Astrocyte (in vitro differentiated cells and primary cell): ENCODE measurements at regions not wholly inside any gene's neighbourhood (a gene's known extent, or its start where the extent isn't known, plus 50 kb on each side); places are given as distances from the start of the nearest gene placed in this dataset.
"Not testable (repeated sequence)": the region's sequence is repeated elsewhere in the genome, so short reads cannot be mapped to it uniquely, and the experiment has no call there.

ENCODE experiments used
- DNase-seq: peaks from one replicate; pipeline ENCODE4 v3.0.0-alpha.2; 2010; ENCODE audit warnings: low read depth
- FAIRE-seq: peaks from 2 replicates; lab custom pipeline; 2011; peaks lifted over from hg19 to GRCh38; lab: Jason Lieb, UNC
- H2AFZ ChIP-seq: 2 replicates; pipeline ENCODE4 v1.6.0; 2012; ENCODE audit warnings: low read depth, low read length, inconsistent platforms
- H3K27ac ChIP-seq: 2 replicates; pipeline ENCODE4 v1.5.1; 2011; ENCODE audit warnings: low read depth, low read length, inconsistent platforms
- H3K27me3 ChIP-seq: 2 replicates; pipeline ENCODE4 v1.6.0; 2011; ENCODE audit warnings: low read length, inconsistent platforms; ENCODE audit not compliant: insufficient read depth
- H3K36me3 ChIP-seq: 2 replicates; pipeline ENCODE4 v1.5.1; 2011; ENCODE audit warnings: low read length, inconsistent platforms; ENCODE audit not compliant: insufficient read depth
- H3K4me1 ChIP-seq: 2 replicates; pipeline ENCODE4 v1.5.1; 2011; ENCODE audit warnings: low read length, inconsistent platforms; ENCODE audit not compliant: insufficient read depth
- H3K4me2 ChIP-seq: 2 replicates; pipeline ENCODE4 v1.6.0; 2012; ENCODE audit warnings: low read length, inconsistent platforms
- H3K4me3 ChIP-seq: 2 replicates; pipeline ENCODE4 v1.5.1; 2011; ENCODE audit warnings: low read depth, mild to moderate bottlenecking, low read length, inconsistent platforms; ENCODE audit not compliant: insufficient read depth
- H3K79me2 ChIP-seq: 2 replicates; pipeline ENCODE4 v1.6.0; 2012; ENCODE audit warnings: mild to moderate bottlenecking, low read length, inconsistent platforms; ENCODE audit not compliant: insufficient read depth
- H3K9ac ChIP-seq: 2 replicates; pipeline ENCODE4 v1.6.0; 2012; ENCODE audit warnings: mild to moderate bottlenecking, low read length, inconsistent platforms
- H3K9me3 ChIP-seq: 2 replicates; pipeline ENCODE4 v1.5.1; 2012; ENCODE audit warnings: low read depth, mild to moderate bottlenecking, low read length, inconsistent platforms; ENCODE audit not compliant: insufficient read depth
- H4K20me1 ChIP-seq: 2 replicates; pipeline ENCODE4 v1.6.0; 2012; ENCODE audit warnings: low read length, inconsistent platforms; ENCODE audit not compliant: insufficient read depth
- H3K27ac Mint-ChIP-seq: one replicate; pipeline ENCODE4 v1.8.0; 2021; ENCODE audit warnings: mild to moderate bottlenecking, mixed read lengths; ENCODE audit not compliant: unreplicated experiment
- H3K27me3 Mint-ChIP-seq: one replicate; pipeline ENCODE4 v1.8.0; 2021; ENCODE audit warnings: low read depth, mixed read lengths; ENCODE audit not compliant: unreplicated experiment
- H3K36me3 Mint-ChIP-seq: one replicate; pipeline ENCODE4 v1.8.0; 2021; ENCODE audit warnings: low read depth, mixed read lengths; ENCODE audit not compliant: unreplicated experiment
- H3K4me1 Mint-ChIP-seq: one replicate; pipeline ENCODE4 v1.8.0; 2021; ENCODE audit warnings: low read depth, mixed read lengths; ENCODE audit not compliant: unreplicated experiment
- H3K4me3 Mint-ChIP-seq: one replicate; pipeline ENCODE4 v1.8.0; 2021; ENCODE audit warnings: mild to moderate bottlenecking, moderate library complexity, mixed read lengths; ENCODE audit not compliant: unreplicated experiment
- H3K9me3 Mint-ChIP-seq: one replicate; pipeline ENCODE4 v1.8.0; 2021; ENCODE audit warnings: mild to moderate bottlenecking, mixed read lengths; ENCODE audit not compliant: unreplicated experiment
- CTCF ChIP-seq: IDR thresholded peaks from 2 replicates; pipeline ENCODE4 v1.5.1; 2011; ENCODE audit warnings: low read depth, mild to moderate bottlenecking, inconsistent platforms, low read length, moderate library complexity; ENCODE audit not compliant: insufficient read depth
- EZH2 ChIP-seq: IDR thresholded peaks from 2 replicates; pipeline ENCODE4 v1.6.1; 2012; ENCODE audit warnings: mild to moderate bottlenecking, low read length, inconsistent platforms; ENCODE audit not compliant: insufficient read depth

GRCh38 chr1:245070836-245071615 is 83.8 kb upstream of the KIF26B start:
- H3K9me3 Mint-ChIP-seq, result peaks cover 5% of the 10 kb centered on the region
- no peaks in the 10 kb centered on the region for H3K9me3 ChIP-seq
- H3K27ac Mint-ChIP-seq, result no peak overlapping the region
- FAIRE-seq, result no peak
- no peak for TF ChIP-seq EZH2
- TF ChIP-seq CTCF, result no peak
- no peak overlapping the region for H3K4me3 Mint-ChIP-seq
- H3K27ac ChIP-seq, result no peak overlapping the region
- H3K4me1 Mint-ChIP-seq, result peaks cover 7% of the 10 kb centered on the region
- H3K36me3 ChIP-seq, result no peaks in the 10 kb centered on the region
- H3K4me1 ChIP-seq, result peaks cover 6% of the 10 kb centered on the region
- no peaks in the 10 kb centered on the region for H3K27me3 Mint-ChIP-seq
- no peak for DNase-seq
- no peak overlapping the region for H3K9ac ChIP-seq
- no peaks in the 10 kb centered on the region for H3K27me3 ChIP-seq
- H3K4me3 ChIP-seq, result no peak overlapping the region
- H3K4me2 ChIP-seq, result no peak overlapping the region
- H2AFZ ChIP-seq, result no peak overlapping the region
- no peaks in the 10 kb centered on the region for H3K79me2 ChIP-seq
- H3K36me3 Mint-ChIP-seq, result peaks cover 11% of the 10 kb centered on the region
- H4K20me1 ChIP-seq, result no peaks in the 10 kb centered on the region

- Histone ChIP-seq H3K4me2 (no peak overlapping the region), H3K27ac (no peak overlapping the region), H3K27me3 (no peaks in the 10 kb centered on the region), H3K36me3 (no peaks in the 10 kb centered on the region), H3K9ac (no peak overlapping the region), H2AFZ (no peak overlapping the region), H3K9me3 (no peaks in the 10 kb centered on the region), H3K4me3 (no peak overlapping the region), H3K79me2 (no peaks in the 10 kb centered on the region), H3K4me1 (no peaks in the 10 kb centered on the region), H4K20me1 (no peaks in the 10 kb centered on the region)
- DNase-seq, result peak; percentile 61
- Mint-ChIP-seq H3K4me3 (no peak overlapping the region), H3K27me3 (no peaks in the 10 kb centered on the region), H3K27ac (no peak overlapping the region), H3K4me1 (no peaks in the 10 kb centered on the region), H3K36me3 (peaks cover 9% of the 10 kb centered on the region), H3K9me3 (peaks cover 5% of the 10 kb centered on the region)
- no peak for TF ChIP-seq EZH2
- no peak for TF ChIP-seq CTCF
- FAIRE-seq, result no peak
These were observed 87.5 kb upstream of the KIF26B start for GRCh38 chr1:245067257-245067656.

GRCh38 chr1:245062741-245063305 is 92.0 kb upstream of the KIF26B start:
- Histone ChIP-seq H3K27me3 (no peaks in the 10 kb centered on the region), H3K4me2 (no peak overlapping the region), H3K79me2 (no peaks in the 10 kb centered on the region), H3K36me3 (no peaks in the 10 kb centered on the region), H3K9me3 (no peaks in the 10 kb centered on the region), H3K27ac (no peak overlapping the region), H3K9ac (no peak overlapping the region), H3K4me1 (no peaks in the 10 kb centered on the region), H4K20me1 (no peaks in the 10 kb centered on the region), H3K4me3 (no peak overlapping the region), H2AFZ (no peak overlapping the region)
- FAIRE-seq (no peak), DNase-seq (no peak)
- Mint-ChIP-seq H3K27ac (no peak overlapping the region), H3K4me1 (peaks cover 6% of the 10 kb centered on the region), H3K27me3 (no peaks in the 10 kb centered on the region), H3K4me3 (no peak overlapping the region), H3K9me3 (no peaks in the 10 kb centered on the region), H3K36me3 (peaks cover 3% of the 10 kb centered on the region)
- TF ChIP-seq CTCF (no peak), EZH2 (no peak)

- H3K4me3 ChIP-seq, H4K20me1 ChIP-seq, H3K27me3 ChIP-seq, H3K9ac ChIP-seq, H3K36me3 Mint-ChIP-seq, H3K79me2 ChIP-seq, H3K36me3 ChIP-seq, H3K27ac Mint-ChIP-seq, H3K9me3 Mint-ChIP-seq, DNase-seq, H3K4me2 ChIP-seq, H2AFZ ChIP-seq, FAIRE-seq, H3K9me3 ChIP-seq, H3K27ac ChIP-seq, H3K4me1 ChIP-seq, H3K4me3 Mint-ChIP-seq, H3K27me3 Mint-ChIP-seq, H3K4me1 Mint-ChIP-seq: not testable (repeated sequence)
These were observed 93.0 kb upstream of the KIF26B start for GRCh38 chr1:245061808-245062207.
